ENCODE measurements at regions not wholly inside any gene's neighbourhood (a gene's known extent, or its start where the extent isn't known, plus 50 kb on each side); places are given as distances from the start of the nearest gene placed in this dataset.

DNA sequence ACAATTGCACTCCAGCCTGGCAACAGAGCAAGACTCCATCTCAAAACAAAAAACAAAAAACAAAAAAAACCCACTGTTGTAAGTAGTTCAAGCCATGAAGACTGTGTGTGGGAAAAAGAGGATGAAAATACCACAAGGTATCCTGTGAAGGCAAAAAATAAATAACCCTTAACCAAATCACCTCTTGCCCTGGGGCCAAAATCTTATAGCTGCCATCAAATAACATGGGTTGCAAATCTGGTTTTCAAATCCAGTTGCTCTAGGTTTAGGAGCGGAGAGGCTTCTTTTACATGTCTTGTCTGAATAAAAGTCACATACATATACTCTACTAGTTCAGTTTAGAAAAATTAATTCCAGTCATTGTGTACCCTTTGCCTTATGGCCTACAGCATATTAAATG, 87.0 kb upstream of the STT3B start:
- H3K27ac ChIP-seq = peak overlapping the region; percentile 60; the same call in 1 of the 2 replicates
- TF ChIP-seq, protein P1, sequence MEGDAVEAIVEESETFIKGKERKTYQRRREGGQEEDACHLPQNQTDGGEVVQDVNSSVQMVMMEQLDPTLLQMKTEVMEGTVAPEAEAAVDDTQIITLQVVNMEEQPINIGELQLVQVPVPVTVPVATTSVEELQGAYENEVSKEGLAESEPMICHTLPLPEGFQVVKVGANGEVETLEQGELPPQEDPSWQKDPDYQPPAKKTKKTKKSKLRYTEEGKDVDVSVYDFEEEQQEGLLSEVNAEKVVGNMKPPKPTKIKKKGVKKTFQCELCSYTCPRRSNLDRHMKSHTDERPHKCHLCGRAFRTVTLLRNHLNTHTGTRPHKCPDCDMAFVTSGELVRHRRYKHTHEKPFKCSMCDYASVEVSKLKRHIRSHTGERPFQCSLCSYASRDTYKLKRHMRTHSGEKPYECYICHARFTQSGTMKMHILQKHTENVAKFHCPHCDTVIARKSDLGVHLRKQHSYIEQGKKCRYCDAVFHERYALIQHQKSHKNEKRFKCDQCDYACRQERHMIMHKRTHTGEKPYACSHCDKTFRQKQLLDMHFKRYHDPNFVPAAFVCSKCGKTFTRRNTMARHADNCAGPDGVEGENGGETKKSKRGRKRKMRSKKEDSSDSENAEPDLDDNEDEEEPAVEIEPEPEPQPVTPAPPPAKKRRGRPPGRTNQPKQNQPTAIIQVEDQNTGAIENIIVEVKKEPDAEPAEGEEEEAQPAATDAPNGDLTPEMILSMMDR (IDR thresholded peaks at IDR 0.05) = no peak
- no peak for TF ChIP-seq ZFX (IDR thresholded peaks at IDR 0.05; ENCODE audit: borderline replicate concordance)

DNA sequence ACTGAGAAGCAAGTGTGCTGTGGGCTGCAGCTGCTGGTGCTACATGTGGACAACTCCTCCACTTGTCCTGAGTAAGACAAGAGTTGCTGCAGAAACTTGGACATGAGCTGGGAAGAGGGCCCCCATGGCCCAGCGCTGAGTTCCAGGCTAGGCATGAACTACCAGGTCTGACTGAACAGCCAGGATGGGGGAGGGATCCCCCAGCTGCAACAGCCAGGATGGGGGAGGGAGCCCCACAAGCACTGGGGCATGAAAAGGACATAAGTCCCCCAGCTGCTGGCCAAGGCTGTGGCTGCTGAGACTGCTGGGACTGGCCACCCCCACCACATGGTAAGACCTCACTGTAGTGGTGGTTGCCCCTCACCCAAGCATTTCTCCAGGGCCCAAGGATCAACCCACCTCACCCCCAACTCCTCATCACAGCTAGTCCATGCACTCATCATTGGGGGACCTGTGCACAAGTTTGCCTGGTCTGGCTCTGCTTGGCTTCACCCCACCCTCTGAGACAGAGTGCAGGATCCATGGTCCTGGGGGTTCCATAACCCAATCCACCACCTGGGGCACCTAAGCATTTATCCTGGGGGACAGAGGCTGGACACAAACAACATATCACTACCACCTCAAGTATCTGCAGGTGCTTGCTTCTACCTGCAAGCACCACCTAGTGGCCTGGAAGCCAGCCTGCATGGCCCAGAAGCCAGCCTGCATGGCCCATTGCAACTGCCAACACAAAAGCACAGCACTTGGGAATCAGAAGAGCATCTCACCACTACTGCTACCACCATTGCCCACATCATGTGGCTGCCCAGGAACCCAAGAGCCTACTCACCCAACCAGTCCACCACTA, 84.5 kb upstream of the STT3B start:
- no peak overlapping the region for H3K27ac ChIP-seq
- TF ChIP-seq, protein P1 (IDR thresholded peaks at IDR 0.05) = peak; percentile 76
- no peak for TF ChIP-seq ZFX (IDR thresholded peaks at IDR 0.05; ENCODE audit: borderline replicate concordance)

DNA sequence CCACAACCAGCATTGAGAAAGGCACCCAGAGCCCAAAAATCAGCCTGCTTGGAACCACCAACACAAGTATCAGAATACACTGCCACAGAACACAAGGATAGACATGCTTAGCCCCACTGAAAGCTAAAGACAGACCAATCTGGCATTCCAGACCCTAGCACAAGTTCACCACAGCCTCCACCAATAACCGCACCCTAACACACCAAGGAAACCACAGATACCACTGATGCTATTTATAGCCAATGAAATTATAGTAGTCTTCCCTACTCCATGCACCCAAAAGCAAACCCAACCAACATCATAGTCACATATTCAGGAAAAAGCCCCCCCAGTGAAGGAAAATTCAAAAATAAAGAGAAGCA, 83.9 kb upstream of the STT3B start:
- no peak overlapping the region for H3K27ac ChIP-seq
- TF ChIP-seq, protein P1 (IDR thresholded peaks at IDR 0.05) = peak; percentile 31
- no peak for TF ChIP-seq ZFX (IDR thresholded peaks at IDR 0.05; ENCODE audit: borderline replicate concordance)

DNA sequence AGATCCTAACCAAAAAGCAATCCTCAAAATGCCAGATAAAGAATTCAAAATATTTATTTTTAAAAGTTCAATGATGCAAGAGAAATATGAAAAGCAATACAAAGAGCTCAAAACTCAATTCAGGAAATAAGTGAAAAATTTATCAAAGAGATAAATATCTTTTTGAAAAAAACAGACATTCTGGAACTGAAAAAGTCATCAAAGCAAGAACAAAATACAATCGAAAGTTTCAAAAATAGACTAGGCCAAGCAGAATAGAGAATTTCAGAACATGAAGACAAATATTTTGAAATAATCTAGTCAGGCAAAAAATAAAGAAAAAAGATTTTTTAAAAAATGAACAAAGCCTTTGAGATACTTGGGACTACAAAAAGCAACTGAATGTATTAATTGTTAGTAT, 83.4 kb upstream of the STT3B start:
- no peak for TF ChIP-seq ZFX (IDR thresholded peaks at IDR 0.05; ENCODE audit: borderline replicate concordance)
- TF ChIP-seq, protein P1 (IDR thresholded peaks at IDR 0.05) = no peak
- H3K27ac ChIP-seq = no peak overlapping the region

DNA sequence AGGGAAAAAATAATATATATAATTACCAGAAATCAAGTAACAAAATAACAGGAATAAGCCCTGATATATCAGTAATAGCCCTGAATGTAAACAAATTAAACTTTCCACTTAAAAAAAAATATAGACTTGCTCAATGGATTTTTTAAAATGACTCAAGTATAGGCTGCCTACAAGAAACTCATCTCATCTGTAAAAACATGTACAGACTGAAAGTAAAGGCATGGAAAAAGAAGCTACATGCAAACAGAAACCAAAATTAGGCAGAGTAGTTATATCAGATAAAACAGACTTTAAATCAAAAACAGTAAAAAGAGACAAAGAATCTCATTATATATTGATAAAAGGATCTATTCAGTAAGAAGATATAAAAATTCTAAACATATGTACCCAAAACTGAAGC, 82.4 kb upstream of the STT3B start:
- TF ChIP-seq ZFX (IDR thresholded peaks at IDR 0.05; ENCODE audit: borderline replicate concordance) = no peak
- TF ChIP-seq, protein P1 (IDR thresholded peaks at IDR 0.05) = no peak
- H3K27ac ChIP-seq = no peak overlapping the region

DNA sequence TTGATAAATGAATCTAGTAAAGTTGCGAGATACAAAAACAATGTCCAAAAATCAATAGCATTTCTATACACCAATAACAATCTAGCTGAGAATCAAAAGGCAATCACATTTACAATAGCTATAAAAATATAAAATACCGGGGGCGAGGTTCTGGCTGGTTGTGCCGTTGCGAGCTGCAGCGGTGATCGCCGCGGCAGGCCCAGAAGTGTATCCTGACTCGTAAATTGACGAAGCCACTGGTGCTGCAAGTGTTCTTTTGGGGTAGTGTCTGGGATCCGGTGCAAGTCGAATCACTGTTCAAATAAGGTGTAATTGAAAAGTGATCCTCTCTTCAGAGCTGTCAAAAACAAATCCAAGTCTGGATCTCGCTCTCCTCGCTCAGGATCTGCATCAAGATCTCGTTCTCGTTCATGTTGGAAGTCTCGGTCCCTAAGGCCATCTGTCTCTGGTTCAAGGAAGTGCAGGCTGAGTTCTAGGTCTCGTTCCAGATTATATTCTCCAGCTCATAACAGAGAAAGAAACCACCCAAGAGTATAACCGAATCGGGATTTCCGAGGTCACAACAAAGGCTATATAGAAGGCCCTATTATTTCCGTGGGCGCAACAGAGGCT, 80.1 kb upstream of the STT3B start:
- no peak overlapping the region for H3K27ac ChIP-seq
- TF ChIP-seq, protein P1 (IDR thresholded peaks at IDR 0.05) = no peak
- TF ChIP-seq ZFX (IDR thresholded peaks at IDR 0.05; ENCODE audit: borderline replicate concordance) = no peak

DNA sequence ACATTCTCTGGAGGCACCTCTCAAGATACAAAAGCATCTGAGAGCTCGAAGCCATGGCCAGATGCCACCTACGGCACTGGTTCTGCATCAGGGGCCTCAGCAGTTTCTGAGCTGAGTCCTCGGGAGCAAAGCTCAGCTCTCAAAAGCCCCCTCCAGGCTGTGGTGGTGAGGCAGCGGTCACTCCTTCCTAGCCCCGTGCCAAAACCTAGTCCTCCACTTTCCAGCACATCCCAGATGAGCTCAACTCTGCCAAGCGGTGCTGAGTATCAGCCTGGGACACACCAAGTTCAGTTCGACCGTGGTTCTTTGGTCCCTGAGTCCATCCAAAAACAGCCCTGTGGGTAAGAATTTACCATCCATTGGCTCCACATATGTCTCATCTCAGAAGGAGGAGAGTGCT, 79.3 kb upstream of the STT3B start:
- TF ChIP-seq, protein P1 (IDR thresholded peaks at IDR 0.05) = no peak
- TF ChIP-seq ZFX (IDR thresholded peaks at IDR 0.05; ENCODE audit: borderline replicate concordance) = no peak
- no peak overlapping the region for H3K27ac ChIP-seq
